MV-4-11 (cell line): ENCODE measurements at regions not wholly inside any gene's neighbourhood (a gene's known extent, or its start where the extent isn't known, plus 50 kb on each side); places are given as distances from the start of the nearest gene placed in this dataset.

Experiments used
- DNase-seq: peaks from one replicate; lab custom pipeline; 2025; lab: John Stamatoyannopoulos, UW

DNA sequence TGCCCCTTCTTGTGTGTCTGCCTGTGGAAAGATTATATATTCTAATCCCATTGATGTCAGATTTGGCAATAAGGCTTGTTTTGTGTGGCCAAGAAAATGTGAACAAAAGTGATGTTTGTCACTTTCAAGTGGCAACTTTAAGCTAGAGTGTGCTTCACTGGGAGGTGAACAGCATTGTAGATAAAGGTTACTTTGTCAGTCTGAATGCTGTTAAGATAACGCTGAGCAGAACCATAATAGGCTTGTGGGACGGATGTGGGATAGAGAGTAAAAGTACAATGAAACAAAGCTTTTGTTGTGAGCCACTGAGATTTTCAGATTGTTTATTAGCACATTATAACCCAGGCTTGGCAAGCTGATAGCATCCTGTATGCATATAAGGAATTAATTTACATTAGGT, 303.8 kb upstream of the MAN1A1 start:
- no peak for DNase-seq

DNA sequence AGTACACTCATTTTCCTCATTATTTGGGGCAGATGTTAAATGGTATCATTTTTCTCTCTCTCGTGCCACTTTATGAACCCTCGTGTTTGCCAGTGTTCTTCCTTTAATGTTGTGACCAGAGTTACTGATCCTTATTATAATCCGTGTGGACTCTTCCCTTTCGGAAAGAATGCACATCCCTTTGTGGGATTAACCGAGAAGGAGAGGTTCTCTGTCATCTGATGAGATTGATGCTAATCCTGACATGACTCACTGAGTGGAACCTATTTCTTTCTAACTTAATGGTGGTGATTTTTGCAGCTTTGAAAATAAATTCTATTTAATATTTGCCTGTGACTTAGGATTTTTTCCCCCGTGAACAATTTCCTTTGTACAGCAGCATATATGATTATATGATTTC, 300.0 kb upstream of the MAN1A1 start:
- DNase-seq = no peak

DNA sequence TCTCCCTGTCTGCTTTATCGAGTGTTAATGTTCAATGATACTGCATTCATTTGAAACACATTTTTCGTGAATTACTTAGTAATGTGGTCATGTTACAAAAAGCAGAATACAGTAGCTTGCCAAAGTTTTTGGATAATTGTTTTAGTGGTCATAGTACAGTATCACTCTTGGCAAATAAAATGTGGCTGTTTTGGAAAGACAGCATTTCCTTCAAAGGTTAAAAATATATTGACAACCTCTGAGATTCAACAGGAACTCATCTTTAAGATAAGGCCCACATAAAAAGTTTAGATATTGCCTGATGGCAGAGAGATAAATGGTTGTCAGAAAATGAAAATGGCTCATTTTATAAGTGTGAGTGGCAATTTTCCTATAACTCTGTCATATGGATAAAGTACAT, 297.7 kb upstream of the MAN1A1 start:
- no peak for DNase-seq

DNA sequence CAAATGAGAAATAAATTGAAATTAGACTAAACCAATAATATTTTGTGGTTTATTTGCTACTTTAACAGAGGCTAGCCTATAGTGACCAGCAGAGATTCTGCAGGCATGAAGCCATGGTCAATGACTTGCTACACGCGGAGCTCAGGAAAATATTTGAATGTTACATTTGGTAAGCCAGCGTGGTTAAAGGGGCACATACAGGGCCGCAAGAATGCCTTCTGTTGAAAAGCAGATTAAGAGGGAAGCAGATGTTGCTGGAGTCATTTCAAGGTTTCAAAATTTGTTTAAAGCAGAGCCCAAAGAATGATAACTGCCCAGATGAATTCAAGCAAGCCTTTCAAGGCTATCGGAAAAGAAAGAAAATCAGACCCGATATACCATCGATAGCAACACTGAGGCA, 294.3 kb upstream of the MAN1A1 start:
- peak; percentile 25 for DNase-seq

DNA sequence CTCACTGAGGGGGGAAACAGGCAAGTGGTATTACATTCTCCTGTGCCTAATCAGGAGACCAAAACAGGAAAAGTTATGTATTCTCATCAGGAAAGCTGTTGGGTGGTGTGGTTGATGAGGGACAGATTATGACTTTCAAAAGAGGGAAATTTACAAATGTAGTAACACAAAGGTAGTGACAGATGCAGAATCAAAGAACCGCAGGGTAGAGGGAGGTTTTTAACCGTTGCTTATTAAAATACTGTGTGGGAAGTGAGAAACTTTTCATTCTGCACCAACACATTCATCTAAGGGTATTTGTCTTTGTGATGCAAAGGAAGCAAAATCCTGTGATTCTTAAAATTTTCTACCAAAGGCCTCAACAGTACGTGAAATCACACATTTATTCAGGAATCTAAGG, 288.2 kb upstream of the MAN1A1 start:
- no peak for DNase-seq

DNA sequence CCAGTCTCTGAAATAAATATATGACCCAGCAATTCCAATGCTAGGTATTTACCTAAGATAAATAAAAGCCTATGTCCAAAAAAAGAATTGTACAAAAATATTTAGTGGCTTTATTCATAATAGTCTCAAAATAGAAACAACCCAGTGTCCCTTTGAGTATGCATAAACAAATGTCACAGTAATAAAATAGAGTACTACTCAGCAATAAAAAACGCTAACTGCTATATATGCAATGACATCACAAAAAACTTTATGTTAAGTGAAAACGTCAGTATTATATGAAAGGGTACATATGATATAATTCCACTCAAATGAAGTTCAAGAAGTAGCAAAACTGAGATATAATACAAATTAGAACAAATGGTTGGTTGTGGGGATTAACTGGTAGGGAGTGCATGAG, 286.5 kb upstream of the MAN1A1 start:
- no peak for DNase-seq

DNA sequence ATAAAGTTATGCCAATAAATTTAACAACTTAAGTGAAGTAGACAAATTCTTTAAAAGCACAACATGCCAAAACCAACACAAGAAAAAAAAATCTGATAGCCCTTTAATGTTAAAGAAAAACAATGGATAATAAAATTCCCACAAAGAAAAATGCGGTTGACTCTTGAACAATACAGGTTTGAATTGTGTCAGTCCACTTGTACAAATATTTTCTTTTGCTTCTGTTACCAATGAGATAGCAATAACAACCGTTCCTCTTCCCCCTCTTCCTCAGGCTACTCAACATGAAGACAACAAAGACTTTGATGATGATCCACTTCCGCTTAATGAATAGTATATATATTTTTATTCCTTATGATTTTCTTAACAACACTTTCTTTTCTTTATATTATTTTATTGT, 283.9 kb upstream of the MAN1A1 start:
- DNase-seq = no peak

DNA sequence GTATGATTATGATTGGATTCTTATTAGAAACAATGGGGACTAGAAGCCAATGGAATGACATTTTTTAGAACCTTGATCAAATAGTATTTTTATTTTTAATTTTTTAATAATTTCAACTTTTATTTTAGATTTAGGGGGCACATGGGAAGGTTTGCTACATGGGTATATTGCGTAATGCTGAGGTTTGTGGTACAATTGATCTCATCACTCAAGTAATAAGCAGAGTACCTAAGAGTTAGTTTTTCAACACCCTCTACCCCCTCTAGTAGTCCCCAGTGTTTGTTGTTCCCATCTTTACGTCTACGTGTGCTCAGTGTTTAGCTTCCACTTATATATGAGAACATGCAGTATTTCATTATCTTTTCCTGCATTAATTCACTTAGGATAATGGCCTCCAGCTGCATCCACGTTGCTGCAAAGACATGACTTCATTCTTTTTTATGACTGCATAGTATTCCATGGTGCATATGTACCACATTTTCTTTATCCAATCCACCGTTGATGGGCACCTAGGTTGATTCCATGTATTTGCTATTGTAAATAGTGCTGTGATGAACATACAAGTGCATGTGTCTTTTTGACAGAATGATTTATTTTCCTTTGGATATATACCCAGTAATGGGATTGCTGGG, 281.1 kb upstream of the MAN1A1 start:
- DNase-seq = no peak

DNA sequence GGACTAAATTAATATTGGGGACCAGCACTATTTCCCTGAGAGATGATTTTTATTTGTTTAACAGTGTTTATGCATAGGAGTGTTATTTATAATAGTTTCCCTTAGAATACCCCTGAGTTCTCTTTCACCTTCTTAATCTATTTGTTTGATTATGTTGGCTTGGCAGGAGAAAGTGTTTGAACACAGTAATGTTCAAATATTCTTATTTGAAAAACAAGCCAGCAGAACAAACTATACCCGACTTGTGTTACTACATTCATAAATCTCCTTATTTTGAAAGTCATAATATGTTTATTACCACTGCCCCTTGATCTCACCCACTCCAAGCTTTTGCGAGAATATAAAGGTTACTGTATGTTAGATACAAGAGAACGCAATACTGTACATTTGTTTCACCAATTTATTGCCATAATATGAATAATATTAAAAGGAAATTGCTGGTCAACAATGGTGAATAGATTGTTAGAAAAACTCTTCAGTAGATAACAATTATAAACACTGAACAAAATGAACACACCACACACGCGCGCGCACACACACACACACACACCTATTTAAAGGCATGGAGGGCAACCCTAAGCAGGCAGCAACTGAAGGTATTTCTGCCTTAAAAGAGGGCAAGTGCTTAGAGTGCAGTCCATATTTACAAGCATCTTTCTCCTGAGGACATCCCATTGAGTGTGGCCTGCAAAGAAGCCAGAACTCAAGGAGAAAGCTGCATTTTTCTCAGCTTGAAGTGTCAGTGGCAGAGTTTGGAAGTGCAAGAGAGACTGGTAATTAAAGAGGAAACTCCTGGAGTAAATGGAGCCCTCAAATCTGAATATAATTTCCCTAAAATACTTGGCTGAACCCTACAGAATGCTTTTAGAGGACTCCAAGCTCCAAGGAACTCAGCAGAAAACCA, 279.4 kb upstream of the MAN1A1 start:
- no peak for DNase-seq

DNA sequence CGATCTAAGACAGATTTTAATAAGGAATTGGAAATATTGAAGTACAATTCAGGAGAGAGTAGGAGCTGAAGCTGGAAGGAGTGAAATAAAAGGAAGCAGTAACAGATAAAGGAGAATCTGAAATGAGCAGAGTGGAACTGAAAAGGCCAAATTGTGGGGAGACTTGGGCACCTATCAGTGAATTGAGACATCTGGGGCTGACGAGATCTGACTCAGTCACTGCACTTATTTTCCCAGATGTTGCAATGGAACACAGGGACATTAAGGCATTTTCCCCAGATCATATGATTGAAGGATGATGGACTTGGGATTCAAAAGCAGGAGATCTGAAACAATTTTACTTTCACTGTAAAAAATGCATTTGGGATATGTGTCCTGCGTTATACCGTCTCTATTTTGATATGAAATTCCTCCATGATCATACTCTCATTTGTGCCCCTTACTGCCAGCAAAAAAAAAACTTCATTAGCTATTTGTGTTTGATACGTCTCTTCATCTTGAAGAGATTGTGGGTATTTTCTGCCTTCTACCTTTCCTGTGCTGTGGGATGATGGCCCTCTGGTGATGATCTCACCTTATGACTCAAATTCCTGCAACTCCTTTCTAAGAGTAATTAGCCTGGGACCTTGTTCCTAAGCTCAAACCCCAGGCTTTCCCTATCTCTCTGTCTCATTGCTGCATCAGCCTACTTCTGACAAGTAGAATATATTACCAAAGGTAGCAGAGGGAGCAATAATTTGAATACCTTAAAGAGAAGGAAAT, 278.5 kb upstream of the MAN1A1 start:
- DNase-seq = no peak

DNA sequence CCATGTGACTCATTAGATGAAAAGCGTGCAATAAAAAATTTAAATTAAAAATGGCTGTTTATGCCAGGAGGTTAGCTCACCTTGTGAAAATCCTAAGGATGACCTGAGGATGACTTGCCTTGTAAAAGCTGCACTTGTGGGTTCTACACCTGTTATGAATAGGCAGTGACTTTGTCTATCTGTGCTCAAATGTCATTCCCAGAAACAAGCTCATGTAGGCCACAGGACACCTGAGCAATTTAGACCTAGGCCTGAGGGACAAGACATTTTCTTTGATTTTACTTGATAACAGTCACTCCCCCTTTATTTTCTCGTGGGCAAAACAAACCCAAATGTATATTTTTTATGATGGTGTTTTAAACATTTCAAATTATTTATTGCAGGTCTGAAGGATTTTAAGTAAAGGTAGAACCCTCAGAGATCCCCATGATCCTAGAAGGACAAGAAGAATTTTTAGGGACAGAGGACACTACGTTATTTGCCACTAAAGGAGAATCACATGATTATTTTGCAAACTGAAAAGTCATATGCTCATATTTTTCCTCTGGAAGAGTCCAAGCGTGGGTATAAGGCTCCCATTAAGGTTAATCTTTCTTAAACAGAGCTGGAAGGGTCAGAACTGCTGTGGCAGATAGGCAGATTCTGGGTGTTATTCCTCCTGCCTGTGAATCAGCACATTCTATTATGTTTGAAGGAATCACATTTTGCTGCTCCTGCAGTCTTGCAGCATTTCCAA, 277.5 kb upstream of the MAN1A1 start:
- no peak for DNase-seq

DNA sequence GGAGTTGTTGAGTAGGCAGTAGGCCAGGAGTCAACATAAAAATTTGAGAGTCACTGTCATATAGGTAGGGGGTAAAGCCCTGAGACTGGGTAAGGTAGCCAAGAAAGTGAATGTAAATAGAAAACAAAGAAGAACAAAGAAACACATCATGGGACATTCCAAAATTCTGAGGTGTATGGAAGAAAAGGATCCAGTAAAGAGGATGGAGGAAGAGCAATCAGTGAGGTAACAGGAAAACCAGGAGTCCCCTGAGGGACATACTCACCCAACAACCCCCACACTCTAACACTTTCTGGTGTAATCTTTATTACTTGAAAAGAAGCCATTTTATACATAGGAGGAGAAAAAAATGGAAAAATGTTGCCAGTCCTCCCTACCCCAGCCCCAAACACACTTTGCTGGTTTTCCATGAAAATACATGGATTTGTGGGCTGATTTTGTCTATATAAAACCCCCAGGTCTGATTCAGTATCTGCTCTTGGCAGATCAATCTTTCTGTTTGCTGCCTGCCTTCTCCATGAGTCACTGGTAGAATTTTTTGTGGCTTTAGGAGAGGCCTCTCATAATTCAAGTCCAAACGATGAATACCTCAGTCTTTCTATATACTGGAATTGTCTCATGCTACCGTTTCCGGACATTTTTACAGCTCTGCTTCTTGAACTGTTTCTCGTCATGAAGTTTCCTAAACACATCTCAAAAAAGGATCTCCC, 271.4 kb upstream of the MAN1A1 start:
- DNase-seq = no peak

DNA sequence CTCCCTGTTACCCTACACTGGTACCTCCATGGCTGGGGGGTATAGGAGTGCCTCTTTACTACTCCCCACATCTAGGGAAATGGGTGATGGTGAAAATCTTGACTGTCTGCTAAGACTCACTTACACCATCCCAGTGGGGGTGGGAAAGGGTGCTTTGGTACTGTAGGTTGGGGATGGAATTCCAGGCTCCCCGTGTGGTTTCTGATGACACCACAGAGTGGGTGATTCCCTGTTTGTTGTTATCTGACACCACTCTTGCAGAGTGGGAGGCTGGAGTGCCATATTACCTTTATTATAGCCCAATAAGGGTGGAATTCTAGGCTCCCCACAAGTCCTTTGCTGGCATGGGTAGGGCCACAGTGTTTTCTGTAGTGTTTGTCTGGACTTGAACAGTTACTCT, 264.6 kb upstream of the MAN1A1 start:
- DNase-seq = no peak

DNA sequence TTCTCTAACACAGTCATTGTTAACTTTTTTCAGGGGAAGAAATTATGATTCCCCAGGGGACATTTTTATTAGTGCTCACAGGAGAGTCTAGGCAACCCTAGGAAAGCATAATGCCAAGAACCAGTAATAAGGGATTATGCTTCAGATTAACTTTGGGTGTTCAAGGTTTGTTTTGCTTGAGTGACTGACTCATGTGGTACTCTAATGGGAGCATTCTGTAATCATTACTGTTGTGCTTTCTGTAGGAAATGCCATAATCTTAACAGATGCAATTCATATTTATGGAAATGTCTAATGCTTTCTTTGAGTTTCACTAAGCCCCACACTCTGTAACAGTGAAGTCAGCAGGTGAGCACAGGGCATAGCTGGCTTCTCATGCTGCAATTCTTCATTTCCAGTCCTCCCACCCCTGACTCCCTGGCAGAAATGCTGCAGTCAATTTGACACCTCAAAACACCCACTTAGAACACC, 263.4 kb upstream of the MAN1A1 start:
- DNase-seq = no peak

DNA sequence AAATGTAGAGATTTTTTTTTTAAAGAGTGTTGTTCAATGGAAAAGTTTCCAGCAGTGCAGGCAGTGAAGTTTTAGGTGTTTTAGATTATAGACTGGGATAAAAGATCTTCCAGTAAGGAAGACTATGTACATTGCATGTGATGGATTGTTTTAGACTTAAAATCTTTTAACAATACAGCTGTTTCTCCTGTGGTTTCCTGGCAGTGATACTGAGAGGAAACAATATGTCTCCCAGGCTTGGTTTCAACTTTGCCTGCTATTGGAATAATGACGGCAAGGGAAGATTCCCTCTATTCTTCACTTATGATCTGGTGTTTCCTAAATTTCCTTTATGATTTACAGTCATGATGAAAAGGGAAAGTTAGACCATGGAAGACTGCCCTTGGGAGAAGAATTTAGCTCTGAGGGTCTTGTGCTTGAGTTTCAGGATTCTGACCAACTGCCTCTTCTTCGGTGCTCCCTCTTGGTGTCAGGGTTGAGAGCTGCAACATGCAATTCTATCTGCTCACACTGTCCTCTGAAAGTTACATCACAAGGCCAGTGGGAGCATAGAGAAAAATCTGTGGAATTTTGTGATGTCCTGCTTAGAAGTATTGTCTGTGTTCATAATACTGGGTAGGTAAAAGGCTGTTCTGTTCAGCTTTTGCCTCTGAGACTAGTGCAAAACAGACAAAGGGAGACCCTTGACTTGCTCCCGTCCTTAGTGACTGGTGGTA, 262.8 kb upstream of the MAN1A1 start:
- DNase-seq = no peak

DNA sequence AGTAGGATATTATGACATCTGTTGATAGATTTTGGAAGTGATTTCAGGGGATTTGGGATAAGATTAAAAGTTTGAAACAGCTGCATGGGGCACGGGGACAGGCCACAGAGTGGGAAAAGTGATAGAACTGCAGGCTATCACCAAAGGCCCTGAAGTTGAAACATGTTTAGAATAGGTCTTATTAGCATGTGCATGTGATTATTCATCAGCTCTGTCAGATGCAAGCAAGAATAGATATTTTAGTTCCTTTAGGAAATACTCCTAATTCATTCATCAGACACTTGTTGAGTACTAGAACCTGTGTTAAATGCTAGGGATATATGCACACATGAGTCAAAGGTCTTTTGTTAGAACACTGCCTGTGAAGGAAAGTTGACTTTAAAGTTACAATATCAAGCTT, 261.2 kb upstream of the MAN1A1 start:
- DNase-seq = no peak

DNA sequence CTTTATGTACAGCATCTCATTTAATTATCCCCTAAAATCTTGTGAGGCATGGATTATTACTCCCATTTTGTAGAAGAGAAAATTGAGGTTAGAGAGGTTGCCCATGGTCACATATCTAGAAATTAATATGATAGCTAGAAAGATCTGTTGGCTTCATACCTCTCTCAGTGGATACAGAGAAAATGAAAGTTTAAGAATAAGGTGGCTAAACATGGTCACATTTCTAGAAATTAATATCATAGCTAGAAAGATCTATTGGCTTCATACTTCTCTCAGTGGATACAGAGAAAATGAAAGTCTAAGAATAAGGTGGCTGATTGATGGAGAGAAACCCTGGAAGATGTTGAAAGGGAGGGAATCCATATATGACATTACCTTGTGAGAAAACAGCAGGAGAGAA, 260.7 kb upstream of the MAN1A1 start:
- DNase-seq = no peak

DNA sequence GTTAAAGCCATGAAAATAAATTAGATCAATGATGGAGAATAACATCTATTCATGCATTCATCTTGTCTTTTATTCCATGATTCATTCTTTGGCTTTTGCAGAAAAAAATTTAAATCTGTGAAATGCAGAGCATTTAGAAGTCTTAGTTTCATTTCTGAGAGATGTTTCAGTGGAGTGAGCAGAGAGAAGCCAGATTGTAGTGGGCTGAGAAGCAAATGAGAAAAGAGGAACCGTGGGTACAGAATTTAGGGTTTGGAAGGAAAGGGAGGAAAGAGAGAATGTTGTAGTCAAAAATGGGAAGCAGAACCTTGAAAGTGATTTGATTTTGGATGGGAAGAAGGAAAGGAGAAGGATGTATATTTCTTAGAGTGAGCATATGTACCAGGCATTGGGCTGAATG, 260.3 kb upstream of the MAN1A1 start:
- DNase-seq = no peak

DNA sequence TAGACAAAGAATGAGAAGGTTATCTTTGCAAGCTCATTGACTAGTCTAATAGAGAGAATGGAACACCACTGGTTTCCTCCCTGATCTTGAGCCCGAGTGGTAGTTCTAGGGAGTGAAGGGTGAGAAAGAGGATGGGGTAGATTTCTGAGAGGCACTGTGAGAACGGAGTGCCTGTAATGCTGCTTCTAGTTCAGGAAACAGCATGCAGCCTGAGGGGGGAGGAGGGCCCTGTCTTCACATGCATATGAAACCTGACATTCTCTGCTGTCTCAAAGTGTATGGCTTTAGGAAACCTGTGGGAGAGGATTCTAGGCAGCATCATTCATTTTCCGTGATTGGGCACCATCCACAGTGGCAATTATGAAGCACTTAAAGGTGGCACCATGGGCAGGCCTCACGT, 259.4 kb upstream of the MAN1A1 start:
- DNase-seq = no peak

DNA sequence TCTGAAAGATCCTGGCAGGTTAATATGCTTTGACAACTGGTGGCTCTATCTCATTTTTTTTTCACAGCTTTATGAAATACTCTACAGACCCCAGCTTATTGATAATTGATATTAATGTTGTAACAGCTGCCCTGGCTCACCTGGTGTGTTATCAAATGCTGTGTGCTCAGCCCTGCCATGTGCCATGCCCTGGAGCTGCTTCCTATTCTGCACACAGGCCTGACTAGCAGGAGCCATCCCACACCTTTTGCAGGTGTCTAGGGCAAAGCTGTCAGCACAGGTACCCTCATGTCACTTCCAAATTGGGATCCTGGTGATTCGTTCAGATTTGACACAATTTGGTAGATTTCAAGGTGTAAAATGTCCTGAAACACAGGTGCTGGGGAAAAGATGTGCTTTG, 254.6 kb upstream of the MAN1A1 start:
- DNase-seq = no peak

DNA sequence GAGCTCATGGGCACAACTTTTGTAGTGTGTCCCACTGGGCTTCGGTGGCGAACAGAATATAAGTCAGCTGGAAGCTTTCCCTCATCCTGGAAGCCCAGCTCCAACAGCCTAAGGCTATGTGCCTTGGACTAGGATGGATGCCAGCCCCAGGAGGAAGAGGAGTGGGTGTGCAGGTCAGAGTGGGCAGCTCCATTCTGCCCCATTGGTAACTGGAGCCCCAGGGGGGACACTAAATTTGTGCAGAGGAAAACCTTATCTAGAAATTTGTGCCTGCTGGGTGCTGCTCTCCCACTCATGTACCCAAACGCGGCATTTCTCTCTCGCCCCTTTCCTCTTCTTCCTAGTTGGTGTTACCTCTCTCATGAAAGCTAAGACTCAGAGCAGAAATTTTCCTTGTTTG, 253.9 kb upstream of the MAN1A1 start:
- DNase-seq = no peak
